Upper lobe of left lung (tissue), 6 donors: ENCODE measurements at regions not wholly inside any gene's neighbourhood (a gene's known extent, or its start where the extent isn't known, plus 50 kb on each side); places are given as distances from the start of the nearest gene placed in this dataset.

Experiments
- ATAC-seq, 2 donors: fragments of 200-7000 bp; cut with Tn5 transposase; one replicate each; pipeline ENCODE4 v1.9.1; 2022; ENCODE audit warnings: mild to moderate bottlenecking in 2 of 2, moderate library complexity in 2 of 2; ENCODE audit not compliant: low FRiP score in 2 of 2
- DNase-seq, 2 donors: peaks; one replicate each; pipeline ENCODE4 v3.0.0-alpha.2; 2019 to 2020
- H3K27ac ChIP-seq, 4 donors: fragments of 200-600 bp; sonication (generic); one replicate each; pipeline ENCODE4 v1.5.1; 2016 to 2019
- H3K27me3 ChIP-seq, 4 donors: fragments of 200-600 bp; sonication (generic); one replicate each; pipeline ENCODE4 v1.5.1; 2017 to 2019
- H3K36me3 ChIP-seq, 4 donors: fragments of 200-600 bp; sonication (generic); one replicate each; pipeline ENCODE4 v1.5.1; 2016 to 2019
- H3K4me1 ChIP-seq, 4 donors: fragments of 200-600 bp; sonication (generic); one replicate each; pipeline ENCODE4 v1.5.1; 2018 to 2019
- H3K4me3 ChIP-seq, 4 donors: fragments of 200-600 bp; sonication (generic); one replicate each; pipeline ENCODE4 v1.5.1; 2017 to 2019; ENCODE audit warnings: mild to moderate bottlenecking in 2 of 4, moderate library complexity in 1 of 4
- H3K9me3 ChIP-seq, 4 donors: fragments of 200-600 bp; sonication (generic); one replicate each; pipeline ENCODE4 v1.5.1; 2018 to 2019
- EP300 ChIP-seq, 4 donors: sonication (generic); formaldehyde crosslinking; IDR thresholded peaks; one replicate each; pipeline ENCODE4 v1.5.1; 2017; ENCODE audit warnings: antibody characterized with exemption in 4 of 4, control low read depth in 2 of 4
- POLR2A ChIP-seq, 4 donors: fragments of 450-650 bp; IDR thresholded peaks; one replicate each; pipeline ENCODE4 v1.5.1; 2016 to 2017; ENCODE audit warnings: antibody characterized with exemption in 4 of 4, mild to moderate bottlenecking in 2 of 4
- POLR2AphosphoS5 ChIP-seq, 2 donors: sonication (generic); formaldehyde crosslinking; IDR thresholded peaks; one replicate each; pipeline ENCODE4 v1.5.1; 2017; ENCODE audit warnings: antibody characterized with exemption in 2 of 2
- WGBS, 2 donors: methylation state at CpG; one replicate each; pipeline ENCODE4 v1.1.5; 2017 to 2018; 5-methylcytosine and 5-hydroxymethylcytosine counted together
- TF ChIP-seq, protein P1 (sequence below), 6 experiments: fragments of 450-650 bp in 4 of 6; fragments of 200-600 bp in 2 of 6; sonication (generic) in 2 of 6; IDR thresholded peaks; one replicate each; pipeline ENCODE4 v1.5.1; 2016 to 2019; ENCODE audit warnings: antibody characterized with exemption in 6 of 6
- donor health status: DM: no; HTN: no; CAD: no; lungs with moderate emphysema.
- donor health status: DM: no; HTN: yes; CAD: no; lungs with severe emphysema.

DNA sequence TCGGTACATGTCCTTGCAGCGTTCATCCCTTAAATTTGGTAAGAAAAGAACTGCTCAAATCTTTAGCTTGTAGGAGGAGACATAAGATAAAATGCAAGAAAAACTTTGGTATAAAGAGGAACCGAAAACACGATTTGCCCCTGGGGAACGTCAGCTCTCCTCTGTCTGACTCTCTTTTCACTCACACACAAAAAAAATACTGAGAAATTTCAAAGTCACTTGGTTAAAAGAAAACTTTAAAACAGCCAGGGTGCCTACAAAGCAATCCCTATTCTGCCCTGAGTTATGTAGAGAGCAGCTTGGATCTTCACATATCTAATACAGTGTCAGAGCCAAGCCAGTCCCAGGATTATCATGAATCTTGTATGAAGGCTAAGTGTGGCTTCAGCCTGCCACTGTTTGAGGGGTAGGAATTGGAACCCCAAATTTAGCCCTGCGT lies 248.5 kb upstream of the CXXC4 start:
- H3K36me3 ChIP-seq = no peaks in the 10 kb centered on the region
- no peak for ATAC-seq
- 85% methylated on average over 6 of the region's 6 CpGs for WGBS, 2 donors
- no peaks in the 10 kb centered on the region for H3K4me1 ChIP-seq
- H3K4me3 ChIP-seq = no peak overlapping the region
- no peaks in the 10 kb centered on the region for H3K9me3 ChIP-seq
- no peak for TF ChIP-seq EP300 (IDR thresholded peaks at IDR 0.05)
- TF ChIP-seq POLR2A (IDR thresholded peaks at IDR 0.05) = no peak
- TF ChIP-seq, protein P1, sequence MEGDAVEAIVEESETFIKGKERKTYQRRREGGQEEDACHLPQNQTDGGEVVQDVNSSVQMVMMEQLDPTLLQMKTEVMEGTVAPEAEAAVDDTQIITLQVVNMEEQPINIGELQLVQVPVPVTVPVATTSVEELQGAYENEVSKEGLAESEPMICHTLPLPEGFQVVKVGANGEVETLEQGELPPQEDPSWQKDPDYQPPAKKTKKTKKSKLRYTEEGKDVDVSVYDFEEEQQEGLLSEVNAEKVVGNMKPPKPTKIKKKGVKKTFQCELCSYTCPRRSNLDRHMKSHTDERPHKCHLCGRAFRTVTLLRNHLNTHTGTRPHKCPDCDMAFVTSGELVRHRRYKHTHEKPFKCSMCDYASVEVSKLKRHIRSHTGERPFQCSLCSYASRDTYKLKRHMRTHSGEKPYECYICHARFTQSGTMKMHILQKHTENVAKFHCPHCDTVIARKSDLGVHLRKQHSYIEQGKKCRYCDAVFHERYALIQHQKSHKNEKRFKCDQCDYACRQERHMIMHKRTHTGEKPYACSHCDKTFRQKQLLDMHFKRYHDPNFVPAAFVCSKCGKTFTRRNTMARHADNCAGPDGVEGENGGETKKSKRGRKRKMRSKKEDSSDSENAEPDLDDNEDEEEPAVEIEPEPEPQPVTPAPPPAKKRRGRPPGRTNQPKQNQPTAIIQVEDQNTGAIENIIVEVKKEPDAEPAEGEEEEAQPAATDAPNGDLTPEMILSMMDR (IDR thresholded peaks at IDR 0.05) = no peak
- no peak for DNase-seq
- H3K27ac ChIP-seq = no peak overlapping the region
- no peaks in the 10 kb centered on the region for H3K27me3 ChIP-seq

DNA sequence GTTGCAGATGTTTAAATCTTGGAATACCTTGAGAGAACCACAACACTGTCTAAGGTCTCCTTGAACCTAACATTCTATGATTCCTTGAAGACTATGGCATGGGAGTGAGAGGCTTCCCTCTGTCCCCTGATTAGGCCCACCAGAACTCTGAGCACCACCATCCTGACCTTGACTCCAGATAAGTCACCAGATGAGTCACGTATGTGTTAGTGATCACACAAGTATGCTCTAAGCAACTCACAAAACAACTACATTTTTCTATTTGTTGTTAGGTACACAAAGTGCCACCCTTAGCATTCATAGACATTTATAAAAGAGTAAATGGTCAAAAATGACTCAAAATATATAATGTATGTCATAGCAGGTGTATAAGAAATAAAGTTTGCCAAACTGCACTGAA lies 252.9 kb upstream of the CXXC4 start:
- Histone ChIP-seq H3K4me1 (peaks cover 0 to 9% (median 0%) of the 10 kb centered on the region in 4 donors), H3K4me3 (no peak overlapping the region), H3K9me3 (no peaks in the 10 kb centered on the region), H3K27ac (no peak overlapping the region), H3K27me3 (no peaks in the 10 kb centered on the region), H3K36me3 (no peaks in the 10 kb centered on the region)
- TF ChIP-seq POLR2A (IDR thresholded peaks at IDR 0.05) (no peak), POLR2AphosphoS5 (IDR thresholded peaks at IDR 0.05) (no peak), EP300 (IDR thresholded peaks at IDR 0.05) (no peak)
- TF ChIP-seq, protein P1 (IDR thresholded peaks at IDR 0.05) = no peak
- ATAC-seq = no peak
- WGBS, 2 donors = 84 to 89% methylated on average over 1 of the region's 1 CpG
- no peak for DNase-seq

GRCh38 chr4:104749062-104749461 lies 254.4 kb upstream of the CXXC4 start:
- ATAC-seq (no peak), DNase-seq (no peak)
- WGBS, 2 donors = 63 to 78% methylated on average over 3 of the region's 3 CpGs

GRCh38 chr4:104750008-104750407 lies 255.3 kb upstream of the CXXC4 start:
- Histone ChIP-seq H3K27me3 (no peaks in the 10 kb centered on the region), H3K27ac (no peak overlapping the region), H3K9me3 (no peaks in the 10 kb centered on the region), H3K4me1 (peaks cover 0 to 9% (median 0%) of the 10 kb centered on the region in 4 donors), H3K4me3 (no peak overlapping the region), H3K36me3 (no peaks in the 10 kb centered on the region)
- ATAC-seq = no peak
- TF ChIP-seq, protein P1 (IDR thresholded peaks at IDR 0.05) = no peak
- TF ChIP-seq POLR2A (IDR thresholded peaks at IDR 0.05) (no peak), POLR2AphosphoS5 (IDR thresholded peaks at IDR 0.05) (no peak), EP300 (IDR thresholded peaks at IDR 0.05) (no peak)
- no peak for DNase-seq
- WGBS, 2 donors = 44 to 61% methylated on average over 2 of the region's 2 CpGs

More at GRCh38 chr4:104749062-104749461, 254.4 kb upstream of the CXXC4 start:
- H3K27ac ChIP-seq = no peak overlapping the region
- H3K4me3 ChIP-seq = no peak overlapping the region
- no peaks in the 10 kb centered on the region for H3K36me3 ChIP-seq
- H3K27me3 ChIP-seq = no peaks in the 10 kb centered on the region
- H3K9me3 ChIP-seq = no peaks in the 10 kb centered on the region
- TF ChIP-seq POLR2A (IDR thresholded peaks at IDR 0.05) = no peak
- TF ChIP-seq, protein P1 (IDR thresholded peaks at IDR 0.05) = no peak
- no peak for TF ChIP-seq POLR2AphosphoS5 (IDR thresholded peaks at IDR 0.05)
- no peak for TF ChIP-seq EP300 (IDR thresholded peaks at IDR 0.05)
- H3K4me1 ChIP-seq = peaks cover 0 to 9% (median 0%) of the 10 kb centered on the region in 4 donors

DNA sequence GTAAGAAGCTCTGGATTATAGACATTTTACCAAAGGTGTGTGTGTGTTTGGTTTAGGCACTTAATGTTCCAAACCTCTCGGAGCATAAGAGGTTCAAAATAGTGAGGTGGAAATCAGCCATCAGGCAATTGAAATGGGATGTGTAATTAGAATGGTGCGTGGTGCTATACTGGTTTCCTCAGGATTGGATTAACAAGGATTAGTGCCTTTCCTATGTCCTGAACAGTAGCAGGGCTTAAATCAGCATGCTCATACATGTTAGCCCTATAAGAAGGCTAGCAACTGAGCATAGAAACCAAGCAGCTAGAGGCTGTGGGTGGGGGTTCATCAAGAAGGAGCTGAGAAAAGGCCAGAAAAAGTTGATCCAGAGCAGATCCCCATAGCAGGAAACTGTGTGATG lies 256.8 kb upstream of the CXXC4 start:
- no peak for TF ChIP-seq POLR2AphosphoS5 (IDR thresholded peaks at IDR 0.05)
- TF ChIP-seq EP300 (IDR thresholded peaks at IDR 0.05) = no peak
- no peak for TF ChIP-seq POLR2A (IDR thresholded peaks at IDR 0.05)
- TF ChIP-seq, protein P1 (IDR thresholded peaks at IDR 0.05) = no peak
- Histone ChIP-seq H3K36me3 (no peaks in the 10 kb centered on the region), H3K9me3 (no peaks in the 10 kb centered on the region), H3K27me3 (no peaks in the 10 kb centered on the region), H3K27ac (no peak overlapping the region), H3K4me3 (no peak overlapping the region), H3K4me1 (peaks cover 0 to 9% (median 0%) of the 10 kb centered on the region in 4 donors)
- DNase-seq = no peak
- ATAC-seq = no peak
- WGBS, 2 donors = 51 to 68% methylated on average over 2 of the region's 2 CpGs
